ENCODE measurements at regions not wholly inside any gene's neighbourhood (a gene's known extent, or its start where the extent isn't known, plus 50 kb on each side); places are given as distances from the start of the nearest gene placed in this dataset.

DNA sequence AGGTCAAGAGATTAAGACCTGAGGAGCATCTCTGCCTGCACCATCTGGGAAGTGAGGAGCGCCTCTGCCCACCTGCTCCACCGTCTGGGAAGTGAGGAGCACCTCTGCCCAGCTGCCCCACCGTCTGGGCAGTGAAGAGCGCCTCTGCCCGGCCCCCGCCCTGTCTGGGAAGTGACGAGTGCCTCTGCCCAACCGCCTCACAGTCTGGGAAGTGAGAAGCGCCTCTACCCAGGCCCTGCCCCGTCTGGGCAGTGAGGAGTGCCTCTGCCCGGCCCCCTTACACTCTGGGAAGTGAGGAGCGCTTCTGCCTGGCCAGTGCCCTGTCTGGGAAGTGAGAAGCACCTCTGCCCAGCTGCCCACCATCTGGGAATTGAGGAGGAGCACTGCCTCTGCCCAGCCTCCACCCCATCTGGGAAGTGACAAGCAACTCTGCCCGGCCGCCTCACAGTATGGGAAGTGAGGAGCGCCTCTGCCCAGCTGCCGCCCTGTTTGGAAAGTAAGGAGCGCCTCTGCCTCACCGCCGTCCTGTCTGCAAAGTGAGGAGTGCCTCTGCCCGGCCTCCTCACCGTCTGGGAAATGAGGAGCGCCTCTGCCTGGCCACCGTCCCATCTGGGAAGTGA, 270.4 kb upstream of the NRSN1 start:
- H3K27ac ChIP-seq (ENCODE audit: low read depth, low read length, poor library complexity, severe bottlenecking): no peak overlapping the region
- H3K4me3 ChIP-seq (ENCODE audit: low read depth, low read length, poor library complexity, severe bottlenecking): no peak overlapping the region
- no peaks in the 10 kb centered on the region for H3F3A ChIP-seq (ENCODE audit: insufficient read depth, low read length)
- no peak overlapping the region for H2AFZ ChIP-seq (ENCODE audit: low read length)
- TF ChIP-seq, protein P1, sequence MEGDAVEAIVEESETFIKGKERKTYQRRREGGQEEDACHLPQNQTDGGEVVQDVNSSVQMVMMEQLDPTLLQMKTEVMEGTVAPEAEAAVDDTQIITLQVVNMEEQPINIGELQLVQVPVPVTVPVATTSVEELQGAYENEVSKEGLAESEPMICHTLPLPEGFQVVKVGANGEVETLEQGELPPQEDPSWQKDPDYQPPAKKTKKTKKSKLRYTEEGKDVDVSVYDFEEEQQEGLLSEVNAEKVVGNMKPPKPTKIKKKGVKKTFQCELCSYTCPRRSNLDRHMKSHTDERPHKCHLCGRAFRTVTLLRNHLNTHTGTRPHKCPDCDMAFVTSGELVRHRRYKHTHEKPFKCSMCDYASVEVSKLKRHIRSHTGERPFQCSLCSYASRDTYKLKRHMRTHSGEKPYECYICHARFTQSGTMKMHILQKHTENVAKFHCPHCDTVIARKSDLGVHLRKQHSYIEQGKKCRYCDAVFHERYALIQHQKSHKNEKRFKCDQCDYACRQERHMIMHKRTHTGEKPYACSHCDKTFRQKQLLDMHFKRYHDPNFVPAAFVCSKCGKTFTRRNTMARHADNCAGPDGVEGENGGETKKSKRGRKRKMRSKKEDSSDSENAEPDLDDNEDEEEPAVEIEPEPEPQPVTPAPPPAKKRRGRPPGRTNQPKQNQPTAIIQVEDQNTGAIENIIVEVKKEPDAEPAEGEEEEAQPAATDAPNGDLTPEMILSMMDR (IDR thresholded peaks at IDR 0.05; ENCODE audit: low read length): no peak
- no peak for TF ChIP-seq EZH2 (IDR thresholded peaks at IDR 0.05; ENCODE audit: borderline replicate concordance, low read length)
- no peaks in the 10 kb centered on the region for H3K27me3 ChIP-seq (ENCODE audit: insufficient read depth, low read length)
- H3K9ac ChIP-seq (ENCODE audit: low read length): no peak overlapping the region
- H4K20me1 ChIP-seq (ENCODE audit: insufficient read depth, low read length): no peaks in the 10 kb centered on the region
- no peaks in the 10 kb centered on the region for H3K9me2 ChIP-seq (ENCODE audit: low read depth, low read length)
- H3K9me3 ChIP-seq (ENCODE audit: low read length): no peaks in the 10 kb centered on the region
- H3K36me3 ChIP-seq (ENCODE audit: insufficient read depth, low read length): no peaks in the 10 kb centered on the region
- H3K79me2 ChIP-seq (ENCODE audit: insufficient read depth, low read length): no peaks in the 10 kb centered on the region
- no peak overlapping the region for H3K4me2 ChIP-seq (ENCODE audit: low read length)
- no peaks in the 10 kb centered on the region for H3K4me1 ChIP-seq (ENCODE audit: insufficient read depth, low read length, severe bottlenecking)

DNA sequence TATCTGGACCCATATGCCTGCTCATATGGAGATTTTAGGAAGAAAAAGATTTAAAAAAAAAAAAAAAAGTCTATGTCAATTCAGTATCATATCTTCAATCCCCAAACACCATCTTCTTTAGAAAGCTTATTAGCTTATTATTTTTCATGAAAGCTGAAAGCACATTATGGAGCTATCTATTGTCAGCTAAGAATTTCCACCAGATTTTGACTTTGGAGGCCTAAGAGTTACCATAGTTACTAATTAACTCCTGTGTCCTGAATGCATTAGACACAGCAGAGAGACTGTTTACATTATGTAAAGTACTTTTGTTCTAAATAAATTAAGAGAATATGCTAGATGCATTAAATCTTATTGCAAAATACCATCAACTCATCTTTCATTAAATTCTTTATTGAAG, 255.5 kb upstream of the NRSN1 start:
- no peaks in the 10 kb centered on the region for H4K20me1 ChIP-seq (ENCODE audit: insufficient read depth, low read length)
- no peak for TF ChIP-seq EZH2 (IDR thresholded peaks at IDR 0.05; ENCODE audit: borderline replicate concordance, low read length)
- TF ChIP-seq, protein P1 (IDR thresholded peaks at IDR 0.05; ENCODE audit: low read length): no peak
- no peaks in the 10 kb centered on the region for H3K4me1 ChIP-seq (ENCODE audit: insufficient read depth, low read length, severe bottlenecking)
- H3F3A ChIP-seq (ENCODE audit: insufficient read depth, low read length): no peaks in the 10 kb centered on the region
- no peaks in the 10 kb centered on the region for H3K36me3 ChIP-seq (ENCODE audit: insufficient read depth, low read length)
- H3K4me2 ChIP-seq (ENCODE audit: low read length): no peak overlapping the region
- H3K4me3 ChIP-seq (ENCODE audit: low read depth, low read length, poor library complexity, severe bottlenecking): no peak overlapping the region
- no peak overlapping the region for H3K9ac ChIP-seq (ENCODE audit: low read length)
- H3K9me2 ChIP-seq (ENCODE audit: low read depth, low read length): no peaks in the 10 kb centered on the region
- no peak overlapping the region for H2AFZ ChIP-seq (ENCODE audit: low read length)
- H3K79me2 ChIP-seq (ENCODE audit: insufficient read depth, low read length): no peaks in the 10 kb centered on the region
- H3K9me3 ChIP-seq (ENCODE audit: low read length): no peaks in the 10 kb centered on the region
- no peaks in the 10 kb centered on the region for H3K27me3 ChIP-seq (ENCODE audit: insufficient read depth, low read length)
- H3K27ac ChIP-seq (ENCODE audit: low read depth, low read length, poor library complexity, severe bottlenecking): no peak overlapping the region

DNA sequence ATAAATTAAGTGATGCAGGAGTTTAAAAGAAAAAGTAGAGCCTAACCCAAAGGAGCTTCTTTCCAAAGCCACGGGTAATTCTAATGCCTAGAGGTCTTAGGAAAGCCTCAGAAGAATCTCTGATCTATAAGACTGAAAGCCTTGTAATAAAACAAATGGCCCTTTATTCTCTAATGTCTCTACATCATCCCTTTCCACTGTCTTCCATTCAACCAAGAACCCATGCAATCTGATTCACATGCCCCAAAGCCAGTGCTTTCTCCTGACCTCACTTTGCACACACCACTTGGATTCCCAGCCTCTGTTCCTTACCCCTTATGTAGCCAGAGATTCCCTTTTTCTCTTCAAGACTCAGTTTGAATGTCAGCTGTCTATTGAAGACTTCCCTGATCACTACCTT, 252.9 kb upstream of the NRSN1 start:
- Histone ChIP-seq H3F3A (ENCODE audit: insufficient read depth, low read length) (no peaks in the 10 kb centered on the region), H3K4me2 (ENCODE audit: low read length) (no peak overlapping the region), H3K9me3 (ENCODE audit: low read length) (no peaks in the 10 kb centered on the region), H2AFZ (ENCODE audit: low read length) (no peak overlapping the region), H3K79me2 (ENCODE audit: insufficient read depth, low read length) (no peaks in the 10 kb centered on the region), H3K27ac (ENCODE audit: low read depth, low read length, poor library complexity, severe bottlenecking) (no peak overlapping the region), H3K9ac (ENCODE audit: low read length) (no peak overlapping the region), H3K36me3 (ENCODE audit: insufficient read depth, low read length) (no peaks in the 10 kb centered on the region), H3K27me3 (ENCODE audit: insufficient read depth, low read length) (no peaks in the 10 kb centered on the region), H4K20me1 (ENCODE audit: insufficient read depth, low read length) (no peaks in the 10 kb centered on the region), H3K9me2 (ENCODE audit: low read depth, low read length) (no peaks in the 10 kb centered on the region), H3K4me3 (ENCODE audit: low read depth, low read length, poor library complexity, severe bottlenecking) (no peak overlapping the region), H3K4me1 (ENCODE audit: insufficient read depth, low read length, severe bottlenecking) (no peaks in the 10 kb centered on the region)
- TF ChIP-seq, protein P1 (IDR thresholded peaks at IDR 0.05; ENCODE audit: low read length): no peak
- TF ChIP-seq EZH2 (IDR thresholded peaks at IDR 0.05; ENCODE audit: borderline replicate concordance, low read length): no peak

Data from OCI-LY1 (cell line).